Activated CD4-positive, alpha-beta memory T cell treated with anti-CD3 and anti-CD28 coated beads, Interleukin-2, amount 10 ng/mL, durations not matched to agents 7 days and 5 days (primary cell): ENCODE measurements at regions not wholly inside any gene's neighbourhood (a gene's known extent, or its start where the extent isn't known, plus 50 kb on each side); places are given as distances from the start of the nearest gene placed in this dataset.

Experiments
- CTCF ChIA-PET: fragments of 350-600 bp; sonication (Branson Sonifier 250); formaldehyde crosslinking; loops from one replicate; lab custom pipeline; 2021; ENCODE audit warnings: antibody characterized with exemption, inconsistent platforms; lab: Charles Lee
- POLR2A ChIA-PET: fragments of 350-600 bp; sonication (Branson Sonifier 250); formaldehyde crosslinking; loops from one replicate; lab custom pipeline; 2021; ENCODE audit warnings: antibody characterized with exemption; lab: Charles Lee
- DNase-seq: peaks from one replicate; pipeline ENCODE4 v3.0.0-alpha.2; 2020
- H3K27ac Mint-ChIP-seq: one replicate; pipeline ENCODE4 v1.8.0; 2021; ENCODE audit warnings: mild to moderate bottlenecking, mixed read lengths
- H3K27me3 Mint-ChIP-seq: one replicate; pipeline ENCODE4 v1.8.0; 2021; ENCODE audit warnings: mixed read lengths
- H3K36me3 Mint-ChIP-seq: one replicate; pipeline ENCODE4 v1.8.0; 2021; ENCODE audit warnings: low read depth, mixed read lengths
- H3K4me1 Mint-ChIP-seq: one replicate; pipeline ENCODE4 v1.8.0; 2021; ENCODE audit warnings: mixed read lengths
- H3K4me3 Mint-ChIP-seq: one replicate; pipeline ENCODE4 v1.8.0; 2021; ENCODE audit warnings: mild to moderate bottlenecking, mixed read lengths
- H3K9me3 Mint-ChIP-seq: one replicate; pipeline ENCODE4 v1.8.0; 2021; ENCODE audit warnings: mixed read lengths

DNA sequence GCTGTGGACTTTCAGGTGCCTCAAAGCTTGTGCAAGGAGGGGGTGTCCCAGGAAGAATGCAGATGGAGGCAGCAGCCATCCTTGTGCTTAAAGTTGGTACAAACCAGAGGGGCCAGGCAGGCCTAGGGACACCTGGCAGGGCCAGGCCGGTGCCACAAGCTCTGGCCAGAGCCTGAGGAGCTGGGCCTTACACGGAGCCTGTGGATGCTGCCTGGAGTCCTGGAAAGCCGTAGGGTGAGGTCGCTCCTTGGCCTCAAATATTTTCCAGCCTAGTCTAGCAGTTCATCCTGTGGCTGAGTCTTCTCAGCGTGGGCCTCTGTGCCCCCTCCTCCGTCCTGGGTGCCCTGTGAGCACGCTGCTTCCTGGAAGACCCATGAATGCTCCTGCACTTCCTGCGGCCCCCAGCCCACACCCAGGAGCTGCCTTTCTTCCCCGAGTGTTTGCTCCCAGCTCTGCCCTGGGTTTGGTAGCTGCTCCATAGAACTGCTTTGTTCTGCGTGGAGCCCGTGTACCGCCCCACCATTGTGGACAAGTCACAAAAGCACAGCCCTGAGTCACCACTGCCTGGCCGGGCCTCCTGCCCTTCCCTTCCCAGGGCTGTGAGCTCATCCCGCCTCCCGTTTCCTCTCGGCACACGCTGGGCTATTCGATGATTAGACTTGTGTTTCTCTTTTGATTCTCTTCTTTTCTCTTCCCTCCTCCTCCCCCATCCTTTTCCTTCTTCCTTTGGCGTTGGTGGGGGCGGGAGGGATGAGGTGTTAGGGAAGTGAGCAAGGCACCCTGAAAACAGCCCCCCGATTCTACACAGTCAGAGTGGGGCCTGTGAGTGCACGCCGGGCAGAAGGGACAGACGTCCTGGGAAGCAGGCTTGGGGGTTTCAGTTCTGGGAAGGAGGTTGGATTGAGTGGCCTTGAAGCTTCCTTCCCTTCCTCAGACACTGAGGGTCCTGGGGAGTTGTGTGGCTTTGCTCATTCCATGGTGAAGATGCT, 73.2 kb upstream of the SHH start:
- H3K4me3 Mint-ChIP-seq: no peak overlapping the region
- no peaks in the 10 kb centered on the region for H3K4me1 Mint-ChIP-seq
- ChIA-PET CTCF (no interaction called here), POLR2A (no interaction called here)
- no peaks in the 10 kb centered on the region for H3K36me3 Mint-ChIP-seq
- peaks cover 3% of the 10 kb centered on the region for H3K9me3 Mint-ChIP-seq
- no peak for DNase-seq
- no peak overlapping the region for H3K27ac Mint-ChIP-seq
- H3K27me3 Mint-ChIP-seq: no peaks in the 10 kb centered on the region

DNA sequence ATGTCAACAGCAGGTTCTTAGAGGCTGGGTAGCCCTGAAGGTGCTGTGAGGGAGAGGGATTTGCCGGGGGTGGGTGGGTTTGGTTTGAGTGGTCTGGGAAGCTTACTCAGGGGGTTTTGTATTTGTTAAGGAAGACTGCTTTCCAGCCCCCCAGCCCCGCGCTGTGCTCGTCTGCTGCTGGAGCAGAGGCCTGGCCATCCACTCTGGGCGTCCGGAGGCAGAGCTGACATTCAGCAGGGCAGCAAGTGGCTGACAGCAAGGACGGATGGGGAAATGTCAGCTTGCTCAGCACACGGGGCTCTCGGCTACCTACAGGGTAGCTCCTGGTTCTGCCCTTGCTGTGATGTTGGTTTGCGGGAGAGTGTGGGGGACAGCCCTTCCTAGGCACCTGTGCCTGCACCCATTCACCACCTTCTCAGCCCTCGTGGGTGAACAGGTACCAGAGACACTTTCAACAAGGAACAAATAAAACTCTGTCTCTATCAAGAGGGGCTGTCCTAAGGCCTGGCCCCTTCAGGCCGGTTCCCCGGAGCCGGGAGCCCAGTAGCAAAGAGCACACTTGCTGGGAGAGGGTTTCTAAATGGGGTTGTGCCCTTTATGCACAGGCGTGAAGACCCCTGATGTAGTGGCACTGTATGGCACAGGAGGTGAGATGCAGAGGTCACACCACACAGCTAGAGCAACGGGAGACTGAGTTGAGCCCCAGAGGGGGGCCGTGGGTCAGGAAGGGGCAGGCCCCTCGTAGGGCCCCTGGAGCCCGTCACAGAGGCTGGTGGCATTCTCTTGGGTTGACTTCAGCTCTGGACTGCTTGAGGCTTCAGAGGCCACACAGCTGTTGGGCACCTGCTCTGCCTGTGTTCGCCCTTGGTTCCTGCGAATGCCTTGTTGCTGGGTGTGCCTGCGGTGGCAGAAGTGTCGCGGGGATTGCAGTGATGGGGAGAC, 72.2 kb upstream of the SHH start:
- Mint-ChIP-seq H3K27me3 (no peaks in the 10 kb centered on the region), H3K4me3 (no peak overlapping the region), H3K9me3 (no peaks in the 10 kb centered on the region), H3K4me1 (no peaks in the 10 kb centered on the region), H3K36me3 (no peaks in the 10 kb centered on the region), H3K27ac (no peak overlapping the region)
- ChIA-PET CTCF (no interaction called here), POLR2A (no interaction called here)
- no peak for DNase-seq

DNA sequence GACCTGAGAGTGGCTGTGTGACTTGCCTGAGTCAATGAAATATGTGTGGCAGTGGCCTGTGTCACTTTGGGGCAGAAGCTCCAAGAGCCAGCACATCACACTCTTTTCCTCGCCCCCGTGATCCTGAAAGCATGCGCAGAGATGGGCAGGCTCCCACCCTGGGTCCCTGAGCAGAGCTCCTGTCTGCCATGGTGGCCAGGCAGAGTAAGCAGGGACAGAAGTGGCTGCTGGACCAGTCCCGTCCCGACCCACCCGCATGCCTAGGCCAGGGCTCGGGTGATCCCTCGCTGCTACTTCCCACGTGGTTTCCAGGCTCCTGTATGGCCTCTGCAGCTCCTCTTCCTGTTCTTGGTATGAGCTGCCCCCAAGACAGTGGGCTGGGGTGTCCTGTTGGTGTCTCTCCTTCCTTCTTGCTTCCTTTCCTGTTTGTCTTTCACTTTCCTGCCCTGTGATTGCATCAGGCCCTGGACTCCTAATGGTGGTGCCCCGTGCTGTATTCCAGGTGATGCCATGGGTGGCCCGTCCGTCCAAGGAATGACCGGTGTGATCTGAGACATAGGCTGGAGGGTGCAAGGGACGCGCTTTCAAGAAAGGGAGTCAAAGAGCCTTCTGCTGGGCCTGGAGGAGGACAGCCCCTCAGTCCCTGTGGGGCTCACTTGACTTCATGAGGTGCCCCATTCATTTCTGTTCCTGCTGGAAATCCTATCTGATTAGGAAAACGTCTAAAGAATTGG, 71.4 kb upstream of the SHH start:
- CTCF ChIA-PET: no interaction called here
- DNase-seq: no peak
- H3K36me3 Mint-ChIP-seq: no peaks in the 10 kb centered on the region
- no peaks in the 10 kb centered on the region for H3K4me1 Mint-ChIP-seq
- H3K27me3 Mint-ChIP-seq: no peaks in the 10 kb centered on the region
- H3K4me3 Mint-ChIP-seq: no peak overlapping the region
- H3K9me3 Mint-ChIP-seq: no peaks in the 10 kb centered on the region
- POLR2A ChIA-PET: no interaction called here
- no peak overlapping the region for H3K27ac Mint-ChIP-seq

- no peaks in the 10 kb centered on the region for H3K4me1 Mint-ChIP-seq
- H3K27ac Mint-ChIP-seq: no peak overlapping the region
- H3K27me3 Mint-ChIP-seq: no peaks in the 10 kb centered on the region
- DNase-seq: no peak
- H3K36me3 Mint-ChIP-seq: no peaks in the 10 kb centered on the region
- CTCF ChIA-PET: no interaction called here
- H3K9me3 Mint-ChIP-seq: no peaks in the 10 kb centered on the region
- no peak overlapping the region for H3K4me3 Mint-ChIP-seq
- POLR2A ChIA-PET: no interaction called here
These were observed 70.3 kb upstream of the SHH start for GRCh38 chr7:155882596-155882995.

DNA sequence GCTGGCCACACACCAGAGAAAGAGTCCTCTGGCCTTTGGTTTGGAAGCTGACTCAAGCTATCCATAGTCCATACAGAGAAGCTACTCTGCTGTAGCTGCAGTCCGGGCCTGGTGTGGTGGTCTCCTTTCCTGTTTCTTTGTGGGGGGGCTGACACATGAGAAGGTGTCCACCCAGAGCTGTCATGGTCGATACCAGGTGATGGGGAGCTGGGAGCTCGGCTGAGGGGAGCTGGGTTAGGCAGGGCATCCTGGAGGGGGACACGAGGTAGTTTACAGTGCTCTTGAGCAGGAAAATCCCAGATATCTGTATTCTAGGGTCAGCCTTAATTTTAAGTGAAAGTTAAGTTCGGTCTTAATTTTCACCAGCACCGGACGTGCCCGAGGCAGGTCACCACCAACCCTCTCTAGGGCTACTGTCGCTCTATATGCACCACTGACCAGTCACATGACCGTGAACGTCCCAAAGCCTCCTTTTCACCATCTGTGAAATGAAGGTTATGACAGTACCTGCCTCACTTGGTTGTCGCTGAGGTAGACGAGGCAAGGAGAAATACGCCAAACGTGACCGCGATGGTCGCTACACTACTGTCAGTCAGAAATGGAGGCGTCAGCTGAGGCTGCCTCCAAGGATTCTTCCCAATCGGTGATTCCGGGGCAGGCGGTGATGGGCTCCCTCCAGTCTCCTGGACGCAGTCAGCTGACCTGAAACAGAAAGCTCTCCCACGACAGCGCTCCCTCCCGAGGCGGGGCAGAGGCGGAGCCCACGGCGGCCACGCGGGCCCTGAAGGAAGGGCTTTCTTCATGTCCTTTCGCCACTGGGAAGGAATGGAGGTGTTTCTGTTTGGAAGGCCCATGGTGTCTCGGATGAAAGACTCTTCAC, 69.4 kb upstream of the SHH start:
- CTCF ChIA-PET: no interaction called here
- H3K4me1 Mint-ChIP-seq: no peaks in the 10 kb centered on the region
- DNase-seq: no peak
- no peak overlapping the region for H3K27ac Mint-ChIP-seq
- POLR2A ChIA-PET: no interaction called here
- peaks cover 1% of the 10 kb centered on the region for H3K27me3 Mint-ChIP-seq
- no peak overlapping the region for H3K4me3 Mint-ChIP-seq
- no peaks in the 10 kb centered on the region for H3K9me3 Mint-ChIP-seq
- H3K36me3 Mint-ChIP-seq: no peaks in the 10 kb centered on the region

GRCh38 chr7:155880721-155881120, 68.5 kb upstream of the SHH start:
- Mint-ChIP-seq H3K9me3 (no peaks in the 10 kb centered on the region), H3K4me3 (no peak overlapping the region), H3K4me1 (no peaks in the 10 kb centered on the region), H3K27me3 (peaks cover 1% of the 10 kb centered on the region), H3K36me3 (no peaks in the 10 kb centered on the region), H3K27ac (no peak overlapping the region)
- ChIA-PET CTCF (no interaction called here), POLR2A (no interaction called here)
- no peak for DNase-seq

- POLR2A ChIA-PET: no interaction called here
- CTCF ChIA-PET: no interaction called here
- Mint-ChIP-seq H3K27me3 (peaks cover 1% of the 10 kb centered on the region), H3K9me3 (no peaks in the 10 kb centered on the region), H3K36me3 (no peaks in the 10 kb centered on the region), H3K27ac (no peak overlapping the region), H3K4me3 (no peak overlapping the region), H3K4me1 (no peaks in the 10 kb centered on the region)
- no peak for DNase-seq
These were observed 67.3 kb upstream of the SHH start for GRCh38 chr7:155879592-155879991.

GRCh38 chr7:155878674-155879073, 66.4 kb upstream of the SHH start:
- Mint-ChIP-seq H3K27me3 (peaks cover 1% of the 10 kb centered on the region), H3K27ac (no peak overlapping the region), H3K4me3 (no peak overlapping the region), H3K9me3 (no peaks in the 10 kb centered on the region), H3K4me1 (no peaks in the 10 kb centered on the region), H3K36me3 (no peaks in the 10 kb centered on the region)
- ChIA-PET CTCF (no interaction called here), POLR2A (no interaction called here)
- DNase-seq: no peak

DNA sequence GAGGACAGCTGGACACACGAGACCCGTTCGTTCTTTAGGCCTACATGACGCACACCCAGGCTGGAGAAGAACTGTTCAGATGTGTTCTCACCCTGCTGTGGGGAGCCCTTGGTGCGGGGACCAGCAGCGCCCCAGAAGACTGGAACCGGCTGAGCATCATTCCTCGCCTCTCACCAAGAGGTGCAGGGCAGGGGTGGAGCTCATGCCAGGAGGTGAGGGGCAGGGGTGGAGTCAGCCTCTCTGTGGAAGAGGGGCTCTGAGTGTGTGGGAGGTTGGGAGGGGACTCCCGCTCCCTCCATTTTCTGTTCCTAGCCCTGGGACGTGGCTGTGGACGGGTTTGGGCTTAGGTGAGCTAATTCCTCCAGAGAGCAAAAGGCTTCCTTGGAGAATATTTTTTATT, 66.0 kb upstream of the SHH start:
- Mint-ChIP-seq H3K36me3 (no peaks in the 10 kb centered on the region), H3K27ac (no peak overlapping the region), H3K4me1 (no peaks in the 10 kb centered on the region), H3K27me3 (peaks cover 1% of the 10 kb centered on the region), H3K9me3 (no peaks in the 10 kb centered on the region), H3K4me3 (no peak overlapping the region)
- ChIA-PET CTCF (no interaction called here), POLR2A (no interaction called here)
- no peak for DNase-seq

DNA sequence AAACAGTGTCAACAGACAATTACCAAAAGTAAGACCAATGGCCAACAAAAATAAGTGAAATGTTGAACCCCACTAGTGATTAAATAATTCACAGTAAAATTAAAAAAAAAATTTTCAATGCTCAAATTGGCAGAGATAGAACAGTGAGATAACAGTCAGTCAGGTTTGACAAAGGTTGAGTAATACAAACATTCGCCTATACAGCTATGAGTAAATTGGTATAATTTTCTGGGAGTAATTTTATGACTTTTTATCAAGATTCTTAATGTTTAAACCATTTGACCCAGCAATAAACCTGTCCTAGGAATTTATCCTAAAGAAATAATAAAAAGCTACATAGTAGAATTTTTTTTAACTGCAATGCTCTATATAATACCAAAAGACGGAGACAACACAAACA, 64.9 kb upstream of the SHH start:
- Mint-ChIP-seq H3K27ac (no peak overlapping the region), H3K27me3 (peaks cover 1% of the 10 kb centered on the region), H3K9me3 (no peaks in the 10 kb centered on the region), H3K4me1 (no peaks in the 10 kb centered on the region), H3K36me3 (no peaks in the 10 kb centered on the region), H3K4me3 (no peak overlapping the region)
- ChIA-PET POLR2A (no interaction called here), CTCF (no interaction called here)
- no peak for DNase-seq

DNA sequence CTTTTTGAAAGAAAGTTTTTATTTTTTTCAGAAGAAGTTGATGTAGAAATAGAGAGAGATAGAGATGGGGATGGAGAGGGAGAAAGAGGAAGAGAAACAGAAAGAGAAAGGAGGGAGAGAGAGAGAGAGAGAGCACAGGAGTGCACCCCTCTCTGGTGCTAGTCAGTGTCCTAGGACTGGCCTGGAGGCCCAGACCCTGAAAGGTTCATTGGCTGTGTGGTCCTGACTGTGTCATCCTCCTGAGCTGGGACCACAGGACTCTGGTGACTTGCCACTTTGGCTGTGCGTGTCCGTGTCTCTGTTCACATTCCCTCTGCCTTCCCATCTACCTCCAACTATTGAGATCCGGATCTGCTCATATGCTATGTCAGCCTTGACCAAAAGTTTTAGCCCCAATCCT, 62.1 kb upstream of the SHH start:
- H3K36me3 Mint-ChIP-seq: no peaks in the 10 kb centered on the region
- CTCF ChIA-PET: interaction anchor here (1.2 kb wide), 1 partner anchor 529 kb away, joined by 5 read pairs; no protein-coding TSS in a partner anchor
- H3K27me3 Mint-ChIP-seq: peaks cover 1% of the 10 kb centered on the region
- DNase-seq: no peak
- no peak overlapping the region for H3K27ac Mint-ChIP-seq
- H3K4me3 Mint-ChIP-seq: no peak overlapping the region
- H3K9me3 Mint-ChIP-seq: no peaks in the 10 kb centered on the region
- POLR2A ChIA-PET: interaction anchor here (0.7 kb wide), 1 partner anchor 23 kb away, joined by 3 read pairs; no protein-coding TSS in a partner anchor
- H3K4me1 Mint-ChIP-seq: no peaks in the 10 kb centered on the region

- no peak overlapping the region for H3K27ac Mint-ChIP-seq
- POLR2A ChIA-PET: no interaction called here
- no peak overlapping the region for H3K4me3 Mint-ChIP-seq
- peaks cover 1% of the 10 kb centered on the region for H3K27me3 Mint-ChIP-seq
- CTCF ChIA-PET: interaction anchor here (1.2 kb wide), 1 partner anchor 529 kb away, joined by 5 read pairs; no protein-coding TSS in a partner anchor
- no peaks in the 10 kb centered on the region for H3K9me3 Mint-ChIP-seq
- no peaks in the 10 kb centered on the region for H3K36me3 Mint-ChIP-seq
- DNase-seq: no peak
- no peaks in the 10 kb centered on the region for H3K4me1 Mint-ChIP-seq
These were observed 61.7 kb upstream of the SHH start for GRCh38 chr7:155874010-155874409.
